B cell (primary cell): ENCODE measurements at regions not wholly inside any gene's neighbourhood (a gene's known extent, or its start where the extent isn't known, plus 50 kb on each side); places are given as distances from the start of the nearest gene placed in this dataset.

ENCODE experiments used
- ATAC-seq: fragments of 200-7000 bp; cut with Tn5 transposase; one replicate; pipeline ENCODE4 v1.10.0; 2021; ENCODE audit warnings: low read depth, mild to moderate bottlenecking, moderate number of reproducible peaks, moderate library complexity
- CTCF ChIA-PET: fragments of 350-600 bp; sonication (Branson Sonifier 250); formaldehyde crosslinking; loops from one replicate; lab custom pipeline; 2021; ENCODE audit warnings: antibody characterized with exemption, inconsistent platforms; lab: Charles Lee
- POLR2A ChIA-PET: fragments of 350-600 bp; sonication (Branson Sonifier 250); formaldehyde crosslinking; loops from one replicate; lab custom pipeline; 2021; ENCODE audit warnings: antibody characterized with exemption; lab: Charles Lee
- DNase-seq: peaks from one replicate; pipeline ENCODE4 v3.0.0; 2013
- H2AFZ ChIP-seq: 2 replicates; pipeline ENCODE4 v1.6.1; 2012; ENCODE audit warnings: mild to moderate bottlenecking, low read depth, low read length; ENCODE audit not compliant: insufficient read depth, poor library complexity, severe bottlenecking
- H3K27ac ChIP-seq, 2 donors: 1 replicate in 1 of 2; 2 replicates in 1 of 2; pipeline ENCODE4 v1.5.1; 2012 to 2013; ENCODE audit warnings: low read length in 2 of 2, mild to moderate bottlenecking in 2 of 2, moderate library complexity in 1 of 2
- H3K27me3 ChIP-seq, 4 experiments: fragments of 200-600 bp in 1 of 4; sonication (generic) in 1 of 4; replicated peaks in 1 of 4; 1 replicate in 2 of 4; 2 replicates in 2 of 4; pipeline versions ENCODE4 v1.6.1 to v1.7.0; 2013 to 2016; ENCODE audit warnings: low read length in 3 of 4, mild to moderate bottlenecking in 2 of 4, mixed read lengths in 1 of 4, moderate library complexity in 1 of 4; ENCODE audit not compliant: insufficient read depth in 4 of 4, control insufficient read depth in 3 of 4; ENCODE audit errors: control extremely low read depth in 1 of 4
- H3K36me3 ChIP-seq, 2 experiments: replicated peaks in 1 of 2; 1 replicate in 1 of 2; 2 replicates in 1 of 2; pipeline versions ENCODE4 v1.6.1 to v1.7.1; 2013; ENCODE audit warnings: low read length in 1 of 2; ENCODE audit not compliant: insufficient read depth in 2 of 2, control insufficient read depth in 1 of 2; ENCODE audit errors: control extremely low read depth in 1 of 2, extremely low read depth in 1 of 2
- H3K4me1 ChIP-seq, 2 donors: fragments of 200-600 bp in 1 of 2; sonication (generic) in 1 of 2; 1 replicate in 1 of 2; 2 replicates in 1 of 2; pipeline versions ENCODE4 v1.5.1 to v1.6.1; 2013 to 2017; ENCODE audit warnings: low read length in 2 of 2; ENCODE audit not compliant: control insufficient read depth in 2 of 2, insufficient read depth in 2 of 2
- H3K4me2 ChIP-seq: replicated peaks from 2 replicates; pipeline ENCODE3; 2012; ENCODE audit warnings: mild to moderate bottlenecking, low read depth, low read length; ENCODE audit not compliant: poor library complexity, severe bottlenecking
- H3K4me3 ChIP-seq, 5 experiments: fragments of 200-600 bp in 1 of 5; sonication (generic) in 1 of 5; 1 replicate in 3 of 5; 2 replicates in 2 of 5; pipeline versions ENCODE4 v1.5.1 to v1.7.0; 2011 to 2016; ENCODE audit warnings: low read length in 4 of 5, mild to moderate bottlenecking in 4 of 5, low read depth in 2 of 5, control low read depth in 1 of 5, moderate library complexity in 1 of 5; ENCODE audit not compliant: insufficient read depth in 1 of 5; ENCODE audit errors: control extremely low read depth in 1 of 5, extremely low read depth in 1 of 5
- H3K79me2 ChIP-seq: fragments of 200-600 bp; sonication (generic); one replicate; pipeline ENCODE4 v1.6.0; 2016; ENCODE audit warnings: low read length; ENCODE audit not compliant: control insufficient read depth, insufficient read depth
- H3K9ac ChIP-seq: fragments of 200-600 bp; sonication (generic); 2 replicates; pipeline ENCODE4 v1.6.1; 2017; ENCODE audit warnings: mild to moderate bottlenecking, low read length, moderate library complexity
- H3K9me3 ChIP-seq, 3 donors: one replicate each; pipeline versions ENCODE4 v1.6.1 to v1.7.1; 2013; ENCODE audit warnings: low read length in 2 of 3; ENCODE audit not compliant: control insufficient read depth in 2 of 3, insufficient read depth in 1 of 3; ENCODE audit errors: control extremely low read depth in 1 of 3
- H4K20me1 ChIP-seq: 2 replicates; pipeline ENCODE4 v1.6.0; 2012; ENCODE audit warnings: mild to moderate bottlenecking, low read length; ENCODE audit not compliant: insufficient read depth, control insufficient read depth, poor library complexity, severe bottlenecking
- H3K27ac Mint-ChIP-seq: one replicate; pipeline ENCODE4 v1.8.0; 2021; ENCODE audit warnings: mixed read lengths
- H3K27me3 Mint-ChIP-seq: one replicate; pipeline ENCODE4 v1.8.0; 2021; ENCODE audit warnings: mixed read lengths
- H3K4me1 Mint-ChIP-seq: one replicate; pipeline ENCODE4 v1.8.0; 2021; ENCODE audit warnings: mixed read lengths
- H3K4me3 Mint-ChIP-seq: one replicate; pipeline ENCODE4 v1.8.0; 2021; ENCODE audit warnings: mixed read lengths
- H3K9me3 Mint-ChIP-seq: one replicate; pipeline ENCODE4 v1.8.0; 2022; ENCODE audit warnings: mixed read lengths; ENCODE audit not compliant: insufficient read depth
- CTCF ChIP-seq: fragments of 200-600 bp; IDR thresholded peaks from one replicate; pipeline ENCODE4 v1.8.0; 2022; ENCODE audit warnings: antibody characterized with exemption, mild to moderate bottlenecking
- EZH2 ChIP-seq: IDR thresholded peaks from 2 replicates; pipeline ENCODE4 v1.6.1; 2012; ENCODE audit warnings: borderline replicate concordance, low read depth, mild to moderate bottlenecking, moderate library complexity, low read length; ENCODE audit not compliant: insufficient read depth, poor library complexity, severe bottlenecking
- WGBS: methylation state at CpG from one replicate; pipeline ENCODE4 v1.1.5; 2013; ENCODE audit warnings: missing lambda C conversion rate; ENCODE audit not compliant: insufficient coverage; 5-methylcytosine and 5-hydroxymethylcytosine counted together
- intact Hi-C: fragments of 100-400 bp; cut with micrococcal nuclease; formaldehyde crosslinking; loops from one replicate; pipeline ENCODE4 v1.10.0; 2022

GRCh38 chr17:77425791-77426641, 285.2 kb downstream of the SEC14L1 start:
- Histone ChIP-seq H3K4me2 (peak overlapping the region; percentile 40), H3K36me3 (no peaks in the 10 kb centered on the region), H2AFZ (no peak overlapping the region), H3K4me1 (peaks cover 70 to 78% of the 10 kb centered on the region in 2 donors), H3K4me3 (no peak overlapping the region), H3K27me3 (no peaks in the 10 kb centered on the region), H4K20me1 (no peaks in the 10 kb centered on the region), H3K79me2 (peaks cover 42% of the 10 kb centered on the region), H3K9me3 (no peaks in the 10 kb centered on the region), H3K27ac (peak overlapping the region in 1 of 2 donors; percentile 43), H3K9ac (no peak overlapping the region)
- WGBS: 68% methylated on average over 18 of the region's 23 CpGs
- TF ChIP-seq EZH2 (no peak), CTCF (no peak)
- Mint-ChIP-seq H3K27ac (peak overlapping the region; percentile 87), H3K4me3 (no peak overlapping the region), H3K4me1 (peaks cover 71% of the 10 kb centered on the region), H3K9me3 (no peaks in the 10 kb centered on the region), H3K27me3 (no peaks in the 10 kb centered on the region)
- no peak for ATAC-seq
- CTCF ChIA-PET: interaction anchor here (5.2 to 27.0 kb wide), 4 partner anchors 13 to 94 kb away, joined by 64 to 699 read pairs (median 162); no protein-coding TSS in a partner anchor
- DNase-seq: no peak
- intact Hi-C loops: no loop called here
- POLR2A ChIA-PET: interaction anchor here (1.0 to 5.0 kb wide), 3 partner anchors 14 to 66 kb away, joined by 3 to 47 read pairs (median 12); no protein-coding TSS in a partner anchor
